ENCODE measurements at regions not wholly inside any gene's neighbourhood (a gene's known extent, or its start where the extent isn't known, plus 50 kb on each side); places are given as distances from the start of the nearest gene placed in this dataset.

DNA sequence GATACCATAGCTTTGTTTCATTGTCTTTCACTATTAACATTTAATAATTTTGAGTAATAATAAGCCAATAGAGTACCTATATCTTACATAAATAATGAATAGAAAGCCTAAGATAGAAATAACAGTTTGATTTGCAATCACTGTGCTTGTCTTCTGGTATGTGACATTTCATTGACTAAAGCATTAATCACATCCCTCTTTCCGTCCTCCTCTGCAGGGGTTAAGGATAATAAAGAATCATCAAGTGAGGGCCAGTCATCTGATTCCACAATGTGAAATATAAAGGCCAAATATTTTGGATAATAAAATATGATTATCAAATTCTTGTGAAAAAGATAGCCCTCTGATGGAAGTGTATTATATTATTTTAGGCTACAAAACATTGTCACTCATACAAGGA lies 2073.4 kb downstream of the ARAP2 start:
- Histone ChIP-seq H3K36me3 (replicated peaks in 1 of 2) (no peaks in the 10 kb centered on the region), H3K4me3 (no peak overlapping the region), H3K9me3 (replicated peaks in 1 of 3) (no peaks in the 10 kb centered on the region), H3K4me1 (replicated peaks in 1 of 2) (no peaks in the 10 kb centered on the region), H3K27ac (no peak overlapping the region), H3K27me3 (no peaks in the 10 kb centered on the region)
- no peak for DNase-seq
- intact Hi-C loops (cut with DNase I) = no loop called here
- WGBS, 4 donors = 24 to 41% (median 29%) methylated on average over 1 of the region's 1 CpG
- TF ChIP-seq, protein P1, sequence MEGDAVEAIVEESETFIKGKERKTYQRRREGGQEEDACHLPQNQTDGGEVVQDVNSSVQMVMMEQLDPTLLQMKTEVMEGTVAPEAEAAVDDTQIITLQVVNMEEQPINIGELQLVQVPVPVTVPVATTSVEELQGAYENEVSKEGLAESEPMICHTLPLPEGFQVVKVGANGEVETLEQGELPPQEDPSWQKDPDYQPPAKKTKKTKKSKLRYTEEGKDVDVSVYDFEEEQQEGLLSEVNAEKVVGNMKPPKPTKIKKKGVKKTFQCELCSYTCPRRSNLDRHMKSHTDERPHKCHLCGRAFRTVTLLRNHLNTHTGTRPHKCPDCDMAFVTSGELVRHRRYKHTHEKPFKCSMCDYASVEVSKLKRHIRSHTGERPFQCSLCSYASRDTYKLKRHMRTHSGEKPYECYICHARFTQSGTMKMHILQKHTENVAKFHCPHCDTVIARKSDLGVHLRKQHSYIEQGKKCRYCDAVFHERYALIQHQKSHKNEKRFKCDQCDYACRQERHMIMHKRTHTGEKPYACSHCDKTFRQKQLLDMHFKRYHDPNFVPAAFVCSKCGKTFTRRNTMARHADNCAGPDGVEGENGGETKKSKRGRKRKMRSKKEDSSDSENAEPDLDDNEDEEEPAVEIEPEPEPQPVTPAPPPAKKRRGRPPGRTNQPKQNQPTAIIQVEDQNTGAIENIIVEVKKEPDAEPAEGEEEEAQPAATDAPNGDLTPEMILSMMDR (IDR thresholded peaks at IDR 0.05) = no peak
- no peak for TF ChIP-seq POLR2A (IDR thresholded peaks at IDR 0.05)

DNA sequence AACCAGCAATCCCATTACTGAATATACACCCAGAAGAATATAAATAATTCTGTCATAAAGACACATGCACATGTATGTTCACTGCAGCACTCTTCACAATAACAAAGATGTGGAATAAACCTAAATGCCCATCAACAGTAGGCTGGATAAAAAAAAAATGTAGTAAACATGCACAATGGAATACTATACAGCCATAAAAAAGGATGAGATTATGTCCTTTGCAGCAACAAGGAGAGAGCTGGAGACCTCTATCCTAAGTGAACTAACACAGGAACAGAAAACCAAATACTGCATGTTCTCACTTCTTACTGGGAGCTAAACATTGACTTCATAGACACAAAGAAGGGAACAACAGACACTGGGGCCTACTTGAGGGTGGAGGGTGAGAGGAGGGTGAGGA lies 2067.7 kb downstream of the ARAP2 start:
- intact Hi-C loops (cut with DNase I) = no loop called here
- Histone ChIP-seq H3K4me1 (replicated peaks in 1 of 2) (no peaks in the 10 kb centered on the region), H3K36me3 (replicated peaks in 1 of 2) (no peaks in the 10 kb centered on the region), H3K27ac (no peak overlapping the region), H3K4me3 (no peak overlapping the region), H3K27me3 (no peaks in the 10 kb centered on the region), H3K9me3 (replicated peaks in 1 of 3) (no peaks in the 10 kb centered on the region)
- no peak for TF ChIP-seq POLR2A (IDR thresholded peaks at IDR 0.05)
- TF ChIP-seq, protein P1 (IDR thresholded peaks at IDR 0.05) = no peak
- DNase-seq = no peak

DNA sequence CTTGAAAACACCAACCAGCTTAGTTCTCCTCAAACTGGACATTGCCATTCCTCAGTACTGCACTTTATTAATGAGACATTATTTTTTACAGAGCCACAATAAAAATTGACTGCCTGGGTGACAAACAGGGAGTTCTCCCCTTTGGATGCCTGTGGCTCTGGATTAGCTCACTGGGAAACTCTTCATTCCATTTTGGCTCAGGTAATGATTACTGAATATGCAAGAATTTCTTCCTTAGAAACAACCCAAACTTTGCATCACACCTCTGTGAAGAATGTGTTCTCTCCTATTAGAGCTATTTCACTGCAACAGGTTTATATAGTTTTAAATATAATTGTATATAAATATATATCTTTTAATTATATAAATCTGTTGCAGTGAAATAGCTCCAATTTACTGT lies 2065.8 kb downstream of the ARAP2 start:
- Histone ChIP-seq H3K27me3 (no peaks in the 10 kb centered on the region), H3K36me3 (replicated peaks in 1 of 2) (no peaks in the 10 kb centered on the region), H3K9me3 (replicated peaks in 1 of 3) (no peaks in the 10 kb centered on the region), H3K4me1 (replicated peaks in 1 of 2) (no peaks in the 10 kb centered on the region), H3K4me3 (no peak overlapping the region), H3K27ac (no peak overlapping the region)
- TF ChIP-seq, protein P1 (IDR thresholded peaks at IDR 0.05) = no peak
- no peak for TF ChIP-seq POLR2A (IDR thresholded peaks at IDR 0.05)
- no peak for DNase-seq
- intact Hi-C loops (cut with DNase I) = no loop called here

DNA sequence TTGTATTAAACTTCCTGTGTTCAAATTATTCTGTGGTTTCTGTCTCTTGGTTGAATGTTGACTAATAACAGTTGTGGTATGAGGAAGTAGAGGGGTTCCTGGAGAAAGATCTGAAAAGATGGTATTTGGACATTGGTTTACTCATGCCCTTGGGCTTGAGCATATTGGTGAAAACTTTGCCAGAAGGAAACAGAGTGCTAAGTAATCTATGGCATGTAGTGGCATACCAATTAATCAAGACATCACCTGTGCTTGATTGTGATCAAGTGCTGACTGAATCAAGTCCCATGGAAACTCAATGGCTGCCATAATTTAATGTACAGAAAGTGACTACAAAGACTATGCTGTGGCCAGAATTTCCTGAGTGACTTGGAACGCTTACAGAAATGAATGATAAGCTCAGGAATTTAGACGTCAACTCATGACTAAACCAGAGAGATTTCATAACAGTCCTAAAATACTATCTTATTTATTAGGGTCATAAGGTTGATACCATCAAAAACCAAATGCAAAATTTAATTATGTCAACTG lies 2062.9 kb downstream of the ARAP2 start:
- intact Hi-C loops (cut with DNase I) = no loop called here
- TF ChIP-seq POLR2A (IDR thresholded peaks at IDR 0.05) = no peak
- TF ChIP-seq, protein P1 (IDR thresholded peaks at IDR 0.05) = no peak
- no peaks in the 10 kb centered on the region for H3K27me3 ChIP-seq
- no peaks in the 10 kb centered on the region for H3K9me3 ChIP-seq (replicated peaks in 1 of 3)
- H3K36me3 ChIP-seq (replicated peaks in 1 of 2) = no peaks in the 10 kb centered on the region
- 44 to 56% (median 50%) methylated on average over 2 of the region's 2 CpGs for WGBS, 4 donors
- no peak for DNase-seq
- peak overlapping the region in 1 of 5 donors; percentile 34 for H3K27ac ChIP-seq
- H3K4me3 ChIP-seq = no peak overlapping the region
- no peaks in the 10 kb centered on the region for H3K4me1 ChIP-seq (replicated peaks in 1 of 2)

Data from adrenal gland (tissue), 9 donors.